SK-N-SH treated with all-trans-retinoic acid at 6 μM for 48 hours (cell line): ENCODE measurements at regions not wholly inside any gene's neighbourhood (a gene's known extent, or its start where the extent isn't known, plus 50 kb on each side); places are given as distances from the start of the nearest gene placed in this dataset.

Experiments
- GLIS3 ChIP-seq: fragments of 250-450 bp; sonication (Bioruptor Pico); IDR thresholded peaks from 2 replicates; pipeline ENCODE4 v1.5.0; 2020; ENCODE audit warnings: mild to moderate bottlenecking, moderate library complexity
- ZFP30 ChIP-seq: fragments of 450-650 bp; formaldehyde crosslinking; IDR thresholded peaks from 2 replicates; pipeline ENCODE4 v1.5.0; 2022; ENCODE audit warnings: mild to moderate bottlenecking, moderate library complexity

GRCh38 chrX:65148232-65148631, 172.0 kb upstream of the ZC4H2 start:
- TF ChIP-seq GLIS3 (no peak), ZFP30 (CRISPR knock-in tag) (no peak)
